NCI-H460 (cell line): ENCODE measurements at regions not wholly inside any gene's neighbourhood (a gene's known extent, or its start where the extent isn't known, plus 50 kb on each side); places are given as distances from the start of the nearest gene placed in this dataset.
"Not testable (repeated sequence)": the region's sequence is repeated elsewhere in the genome, so short reads cannot be mapped to it uniquely, and the experiment has no call there.

Experiments
- DNase-seq: peaks from one replicate; pipeline ENCODE4 v3.0.0-alpha.2; 2016; ENCODE audit warnings: low read depth; ENCODE audit errors: extremely low read depth

DNA sequence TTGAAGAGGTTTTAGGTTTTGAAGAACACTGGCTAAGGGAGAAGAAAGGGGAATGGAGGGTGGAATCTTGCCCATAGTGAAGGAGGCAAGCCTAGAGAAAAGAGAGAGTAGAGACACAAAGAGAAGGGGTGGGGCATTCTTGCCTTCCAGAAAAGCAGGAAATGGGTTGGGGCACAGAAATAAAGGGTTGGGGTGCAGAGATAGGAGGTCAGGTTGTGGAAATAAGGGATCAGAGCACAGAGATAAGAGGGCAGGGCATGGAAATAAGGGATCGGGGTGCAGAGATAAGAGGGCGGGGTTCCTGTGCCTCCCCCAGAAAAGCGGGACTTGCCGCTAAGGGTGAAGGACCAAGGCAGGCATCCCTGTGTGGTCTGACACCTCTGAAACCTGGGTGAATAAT, 69.9 kb downstream of the ALG1L2 start:
- not testable (repeated sequence) for DNase-seq

DNA sequence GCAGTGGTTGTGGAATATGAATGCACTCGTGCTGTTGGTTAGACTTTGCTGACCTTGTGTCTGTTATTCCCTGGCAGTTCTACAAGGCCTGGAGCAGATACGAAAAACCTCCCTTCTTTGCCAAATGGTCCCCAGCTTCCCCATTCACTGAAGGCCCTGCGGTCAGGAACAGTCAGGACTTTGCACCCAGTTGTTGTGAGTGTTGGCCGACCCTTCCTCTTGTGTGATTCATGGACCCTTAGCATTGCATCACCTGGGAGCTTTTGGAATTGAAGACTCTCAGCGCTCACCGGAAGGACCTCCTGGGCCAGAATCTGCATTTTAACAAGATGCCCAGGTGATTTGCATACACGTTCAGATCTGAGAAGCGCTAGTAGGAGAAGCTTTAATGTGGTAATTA, 71.6 kb downstream of the ALG1L2 start:
- DNase-seq: not testable (repeated sequence)

DNA sequence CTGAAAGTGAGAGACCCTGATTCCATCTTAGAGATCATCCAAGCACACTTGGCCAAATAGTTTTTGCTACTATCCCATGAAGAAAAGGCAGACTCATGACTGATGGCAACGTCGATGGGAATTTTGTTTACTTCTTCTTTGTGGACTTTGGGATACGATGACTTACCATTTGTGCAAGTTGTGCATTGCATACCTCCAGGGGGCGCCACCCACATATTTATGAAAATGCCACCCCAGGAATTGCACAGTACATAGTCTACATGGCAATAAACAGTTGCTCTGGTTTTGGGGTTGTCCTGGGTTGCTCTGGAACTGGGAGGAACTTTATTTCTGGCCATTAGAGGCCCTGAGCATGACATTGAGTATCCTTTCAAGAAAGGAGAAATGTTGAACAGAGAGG, 73.8 kb downstream of the ALG1L2 start:
- not testable (repeated sequence) for DNase-seq

DNA sequence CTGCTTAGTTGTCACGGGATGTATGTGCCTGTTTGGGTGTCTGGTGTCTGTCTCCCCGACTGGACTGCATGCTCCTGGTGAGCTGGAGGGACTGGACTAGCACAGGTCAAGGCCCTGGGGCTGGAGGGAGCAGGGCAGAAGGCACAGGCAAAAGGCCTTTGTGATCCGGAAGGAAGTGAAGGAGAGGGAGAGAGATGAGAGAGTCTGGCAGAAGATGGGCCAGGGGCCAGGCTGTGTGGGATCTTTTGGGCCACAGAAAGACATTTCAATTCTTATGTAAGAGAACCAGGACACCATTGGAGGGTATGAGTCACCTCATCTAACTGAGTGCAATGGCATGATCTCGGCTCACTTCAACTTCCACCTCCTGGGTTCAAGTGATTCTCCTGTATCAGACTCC, 85.2 kb downstream of the ALG1L2 start:
- DNase-seq: not testable (repeated sequence)

DNA sequence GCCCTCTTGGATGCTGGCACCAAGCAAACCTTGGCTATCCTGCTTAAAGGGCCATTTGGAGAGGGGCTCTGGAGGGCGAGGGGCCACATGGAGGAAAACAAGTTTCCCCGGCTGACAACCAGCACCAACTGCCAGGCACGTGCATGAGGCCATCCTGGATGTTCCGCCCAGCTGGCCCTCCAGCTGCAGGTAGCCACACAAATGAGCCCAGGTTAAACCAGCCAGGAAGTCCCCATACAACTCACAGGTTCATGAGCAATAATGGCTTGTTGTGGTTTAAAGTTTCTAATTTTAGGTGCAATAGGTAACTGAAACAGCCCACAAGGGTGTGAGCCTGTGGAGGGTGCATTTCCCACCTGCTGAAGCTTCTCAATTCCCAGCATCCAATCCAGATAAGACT, 93.6 kb downstream of the ALG1L2 start:
- DNase-seq: not testable (repeated sequence)

DNA sequence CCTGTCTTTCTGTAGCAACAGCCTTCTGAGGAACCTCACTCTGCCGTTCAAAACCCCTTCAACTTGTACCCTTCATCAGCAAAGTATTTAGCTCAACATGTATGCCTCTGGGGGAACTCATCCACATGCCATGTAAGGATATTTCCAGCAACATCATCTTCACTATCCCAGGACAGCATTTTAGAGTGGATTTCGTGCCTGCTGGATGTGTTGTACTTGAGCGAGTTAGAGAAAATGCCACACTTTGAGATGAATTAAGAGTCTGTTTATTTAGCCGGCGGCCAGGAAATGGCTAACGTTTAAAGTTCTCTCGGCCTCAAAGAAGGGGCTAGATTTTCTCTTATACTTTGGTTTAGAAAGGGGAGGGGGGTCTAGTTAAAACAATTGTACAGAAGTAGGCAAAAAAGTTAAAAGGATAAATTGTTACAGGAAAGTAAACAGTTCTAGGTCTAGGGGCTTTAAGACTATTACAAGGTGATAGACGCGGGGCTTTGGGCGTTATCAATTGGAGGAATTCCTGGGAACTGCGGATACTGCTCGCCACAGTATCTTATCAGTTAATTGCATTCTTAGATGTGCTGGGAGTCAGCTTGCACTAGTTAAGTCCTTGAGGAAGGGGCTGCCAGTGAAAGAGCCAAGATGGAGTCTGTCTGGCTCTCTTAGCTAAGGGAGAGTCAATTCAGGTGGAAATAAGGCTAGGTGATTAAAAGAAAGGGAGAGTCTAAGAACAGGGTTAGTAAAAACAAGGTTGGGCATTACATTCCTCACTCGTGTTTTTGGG, 95.0 kb downstream of the ALG1L2 start:
- DNase-seq: not testable (repeated sequence)

DNA sequence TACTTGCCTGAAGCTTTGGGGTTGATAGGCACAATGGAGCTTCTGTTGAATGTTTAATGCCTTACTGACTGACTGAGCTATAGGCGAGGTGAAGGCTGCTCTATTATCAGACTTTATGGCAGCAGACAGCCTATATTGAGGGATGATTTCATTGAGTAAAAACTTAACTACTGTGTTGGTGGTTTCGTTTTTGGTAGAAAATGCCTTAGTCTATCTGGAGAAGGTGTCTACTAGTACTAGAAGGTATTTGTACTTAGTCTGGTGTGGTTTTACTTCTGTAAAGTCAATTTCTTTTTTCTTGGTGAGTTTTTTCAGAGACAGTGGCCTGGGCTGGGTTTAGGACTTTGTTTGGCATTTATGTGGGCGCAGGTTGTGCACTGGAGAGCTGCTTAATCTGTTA, 97.2 kb downstream of the ALG1L2 start:
- DNase-seq: not testable (repeated sequence)

DNA sequence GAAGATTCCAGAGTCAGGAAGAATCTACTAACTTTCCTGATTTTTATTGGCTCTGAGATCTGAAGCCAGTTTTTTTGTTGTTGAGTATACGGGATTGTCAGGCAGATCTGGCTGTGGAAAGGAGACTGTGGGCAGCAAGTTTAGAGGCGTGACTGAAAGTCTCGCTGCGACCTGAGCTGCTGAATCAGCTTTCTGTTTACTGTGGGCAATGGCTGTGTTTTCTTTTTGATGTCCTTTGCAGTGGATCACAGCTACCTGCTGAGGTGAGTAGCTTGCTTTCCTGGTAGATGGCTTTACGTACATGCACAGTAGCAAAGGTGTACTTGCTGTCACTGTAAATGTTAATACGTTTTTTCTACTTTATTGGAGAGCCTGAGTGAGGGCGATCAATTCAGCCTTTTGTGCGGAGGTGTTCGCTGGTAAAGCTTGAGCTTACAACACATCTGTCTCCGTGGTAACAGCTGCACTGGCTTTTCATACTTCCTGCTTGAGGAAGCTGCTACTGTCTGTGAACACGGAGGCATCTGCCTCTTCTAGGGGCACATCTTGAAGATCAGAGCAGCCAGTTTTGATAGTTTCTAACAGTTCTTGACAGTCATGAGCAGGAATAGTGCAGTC, 97.8 kb downstream of the ALG1L2 start:
- DNase-seq: not testable (repeated sequence)

DNA sequence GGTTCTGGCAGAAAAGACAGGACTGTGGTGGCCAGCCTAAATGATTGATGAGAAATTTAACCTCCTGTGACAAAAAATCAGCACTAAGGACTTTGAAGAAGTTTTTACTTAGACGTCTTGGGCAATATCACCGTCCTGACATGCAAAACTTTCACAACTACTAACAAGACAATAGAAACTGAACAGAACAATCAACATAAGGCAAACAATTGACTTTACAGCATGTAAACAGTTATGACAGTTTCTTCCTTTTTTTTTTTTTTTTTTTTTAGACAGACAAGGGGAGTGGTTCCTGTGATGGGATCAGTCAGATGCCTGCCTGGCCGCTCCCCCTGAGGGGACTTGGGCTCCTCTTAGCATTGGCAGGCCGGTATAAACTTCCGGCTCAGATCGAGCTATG, 100.8 kb downstream of the ALG1L2 start:
- DNase-seq: not testable (repeated sequence)

DNA sequence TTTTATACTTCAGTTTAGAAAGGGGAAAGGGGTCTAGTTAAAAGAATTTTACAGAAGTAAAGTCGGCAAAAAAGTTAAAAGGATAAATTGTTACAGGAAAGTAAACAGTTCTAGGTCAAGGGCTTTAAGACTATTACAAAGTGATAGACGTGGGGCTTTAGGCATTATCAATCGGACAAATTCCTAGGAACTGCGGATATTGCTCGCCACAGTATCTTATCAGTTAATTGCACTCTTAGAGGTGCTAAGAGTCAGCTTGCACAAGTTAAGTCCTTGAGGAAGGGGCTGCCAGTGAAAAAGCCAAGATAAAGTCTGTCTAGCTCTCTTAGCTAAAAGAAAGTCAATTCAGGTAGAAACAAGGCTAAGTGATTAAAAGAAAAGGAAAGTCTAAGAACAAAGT, 102.1 kb downstream of the ALG1L2 start:
- DNase-seq: not testable (repeated sequence)

DNA sequence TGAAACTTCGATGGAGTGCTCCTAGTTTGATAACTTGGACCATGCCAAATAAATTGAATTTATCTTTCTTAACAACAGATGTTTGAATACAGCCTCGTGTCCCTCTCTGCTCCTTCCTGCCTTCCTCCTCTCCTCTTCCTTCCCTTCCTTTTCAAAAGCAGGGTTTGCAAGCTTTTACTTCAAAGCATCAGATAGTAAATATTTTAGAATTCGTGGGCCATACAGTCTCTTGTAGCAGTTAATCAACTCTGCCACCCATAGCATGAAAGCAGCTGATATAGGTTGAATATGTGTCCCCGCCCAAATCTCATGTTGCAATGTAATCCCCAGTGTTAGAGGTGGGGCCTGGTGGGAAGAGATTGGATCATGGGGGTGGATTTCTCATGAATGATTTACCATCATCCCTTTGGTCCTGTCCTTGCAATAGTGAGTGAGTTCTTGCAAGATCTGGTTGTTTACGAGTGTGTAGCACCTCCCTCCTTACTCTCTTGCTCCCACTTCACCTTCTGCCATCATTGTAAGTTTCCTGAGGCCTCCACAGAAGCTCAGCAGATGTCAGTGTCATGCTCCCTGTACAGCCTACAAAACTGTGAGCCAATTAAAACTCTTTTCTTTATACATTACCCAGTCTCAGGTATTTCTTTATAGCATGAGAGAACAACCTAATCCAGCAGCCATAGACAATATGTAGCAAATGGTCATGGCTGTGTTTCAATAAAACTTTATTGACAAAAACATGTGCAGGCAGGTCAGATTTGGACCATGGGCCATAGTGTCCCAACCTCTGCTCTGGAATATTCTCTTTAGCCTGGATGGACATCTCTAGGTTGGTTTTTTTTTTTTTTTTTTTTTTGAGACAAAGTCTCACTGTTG, 102.8 kb downstream of the ALG1L2 start:
- DNase-seq: not testable (repeated sequence)

DNA sequence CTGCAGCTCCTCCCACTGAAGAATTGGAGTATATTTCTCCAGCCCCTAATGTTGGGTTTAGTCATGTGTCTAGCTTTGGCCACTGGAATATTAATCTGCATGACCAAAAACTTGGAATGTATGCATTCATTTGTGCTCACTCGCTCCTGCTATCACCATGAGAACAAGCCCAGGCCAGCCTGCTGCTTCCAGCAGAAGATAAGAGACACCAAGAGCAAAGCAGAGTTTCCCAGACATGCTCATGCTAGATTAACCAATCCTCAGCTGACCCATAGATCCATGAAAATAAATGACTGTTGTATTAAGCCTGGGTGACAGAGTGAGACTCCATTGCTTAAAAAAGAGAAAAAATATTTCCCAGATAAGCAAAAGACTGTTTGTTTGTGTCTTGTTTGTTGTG, 119.6 kb downstream of the ALG1L2 start:
- DNase-seq: not testable (repeated sequence)

DNA sequence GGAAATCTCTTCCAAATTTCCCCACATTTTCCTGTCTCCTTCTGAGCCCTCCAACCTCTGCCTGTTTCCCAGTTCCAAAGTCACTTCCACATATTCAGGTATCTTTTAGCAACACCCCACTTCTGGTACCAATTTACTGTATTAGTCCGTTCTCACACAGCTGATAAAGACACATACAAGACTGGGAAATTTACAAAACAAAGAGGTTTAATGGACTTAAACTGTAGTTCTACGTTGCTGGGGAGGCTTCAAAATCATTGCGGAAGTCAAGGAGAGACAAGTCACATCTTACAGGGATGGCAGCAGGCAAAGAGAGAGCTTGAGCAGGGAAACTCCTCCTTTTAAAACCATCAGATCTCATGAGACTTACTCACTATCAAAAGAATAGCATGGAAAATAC, 122.0 kb downstream of the ALG1L2 start:
- DNase-seq: not testable (repeated sequence)

DNA sequence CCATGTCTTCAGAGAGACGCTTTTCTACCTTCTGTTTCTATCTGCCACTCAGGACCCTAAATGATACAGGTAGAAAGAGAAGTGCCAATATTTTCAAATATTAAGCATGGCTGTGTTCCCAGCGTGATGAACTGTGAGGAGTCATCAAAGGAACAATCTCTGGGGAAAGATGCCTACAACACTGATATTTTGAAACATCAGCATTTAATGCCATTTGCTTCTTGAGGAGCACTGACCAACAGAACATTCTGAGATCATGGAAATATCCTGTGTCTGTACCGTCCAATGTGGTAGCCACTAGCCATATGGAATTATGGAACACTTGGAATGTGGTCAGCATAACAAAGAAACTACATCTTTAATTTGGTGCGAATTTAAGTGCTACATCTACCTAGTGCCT, 117.9 kb upstream of the COL6A5 start:
- no peak for DNase-seq

DNA sequence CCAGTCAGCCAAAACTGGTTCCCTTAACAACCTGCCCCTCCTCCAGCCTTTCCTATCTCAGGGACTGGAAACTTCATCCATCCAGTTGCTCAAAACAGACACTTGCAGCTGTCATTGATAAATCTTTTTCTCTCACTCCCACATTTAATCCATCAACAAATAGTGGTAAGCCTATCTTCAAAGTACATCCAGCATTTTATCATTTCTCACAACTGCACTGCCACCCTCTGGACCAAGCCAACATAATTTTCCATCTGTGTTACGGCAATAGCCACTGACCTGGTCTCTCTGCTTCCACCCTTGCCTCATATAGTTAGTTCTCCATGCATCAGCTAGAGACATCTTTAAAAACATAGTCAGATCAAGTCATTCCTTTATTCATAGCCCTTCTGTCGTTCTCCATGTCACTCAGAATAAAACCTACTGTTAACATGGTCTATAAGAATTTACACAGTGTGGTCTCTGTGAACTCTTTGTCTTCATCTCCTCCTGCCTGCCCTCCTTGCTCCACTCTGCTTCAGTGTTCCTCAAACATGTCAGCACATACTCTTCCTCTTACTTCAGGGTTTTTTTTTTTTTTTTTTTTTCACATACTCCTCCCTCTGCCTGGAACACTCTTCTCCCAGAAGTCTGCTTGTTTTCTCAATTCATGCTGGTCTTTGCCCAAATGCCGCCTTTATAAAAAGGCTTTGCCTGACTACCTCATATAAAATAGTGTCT, 102.5 kb upstream of the COL6A5 start:
- no peak for DNase-seq

DNA sequence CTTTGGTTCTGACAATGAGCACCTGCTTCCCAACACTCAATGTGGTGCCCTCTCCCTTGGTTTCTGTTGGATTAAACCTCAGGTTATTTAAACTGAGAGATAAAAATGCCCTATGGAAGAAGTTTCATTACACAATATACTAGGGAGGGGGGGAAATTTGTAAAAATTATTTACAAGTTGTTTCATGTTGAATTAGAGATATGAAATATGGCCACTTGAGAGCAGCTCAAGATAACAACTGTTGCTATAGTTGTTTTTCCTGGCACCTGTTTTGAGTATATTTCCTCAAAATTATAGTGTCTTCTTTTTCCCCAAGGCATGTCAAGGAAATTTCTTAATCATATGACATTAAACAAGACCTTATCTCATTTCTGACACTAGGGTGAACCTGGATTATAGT, 101.7 kb upstream of the COL6A5 start:
- no peak for DNase-seq

DNA sequence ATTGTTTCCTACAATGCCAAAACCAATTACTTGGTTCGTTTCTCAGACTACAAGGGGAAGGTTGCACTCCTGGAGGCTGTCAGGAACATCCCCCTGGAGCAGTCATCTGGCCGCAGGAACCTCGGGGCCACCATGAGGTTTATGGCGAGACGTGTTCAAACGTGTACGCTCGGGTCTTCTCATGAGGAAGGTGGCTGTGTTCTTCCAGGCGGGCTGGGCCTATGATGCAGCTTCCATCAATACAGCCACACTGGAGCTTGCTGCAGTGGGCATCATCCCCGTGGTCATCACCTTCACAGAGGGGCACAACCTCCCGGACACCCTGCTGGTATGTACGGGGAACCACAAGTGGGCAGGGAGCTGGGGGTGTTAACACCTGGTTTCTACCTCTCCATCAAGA, 94.5 kb upstream of the COL6A5 start:
- no peak for DNase-seq

DNA sequence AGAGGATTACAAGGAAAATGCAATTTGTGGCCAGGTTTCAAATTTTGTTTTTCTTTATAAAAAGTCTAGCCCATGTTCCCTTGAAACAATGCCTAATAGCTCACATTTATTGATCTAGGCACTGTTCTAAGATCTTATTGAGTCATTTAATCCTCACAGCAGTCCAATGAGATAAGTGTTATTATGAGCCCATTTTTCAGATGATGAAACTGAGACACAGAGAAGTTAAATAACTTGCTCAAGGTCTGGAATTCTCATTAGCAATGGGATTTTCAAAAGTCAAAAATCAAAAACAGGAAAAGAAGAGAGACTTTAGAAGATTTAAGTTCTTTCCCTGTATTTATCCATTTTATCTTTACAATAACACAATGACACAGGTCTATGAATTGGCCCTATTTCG, 90.0 kb upstream of the COL6A5 start:
- DNase-seq: no peak

DNA sequence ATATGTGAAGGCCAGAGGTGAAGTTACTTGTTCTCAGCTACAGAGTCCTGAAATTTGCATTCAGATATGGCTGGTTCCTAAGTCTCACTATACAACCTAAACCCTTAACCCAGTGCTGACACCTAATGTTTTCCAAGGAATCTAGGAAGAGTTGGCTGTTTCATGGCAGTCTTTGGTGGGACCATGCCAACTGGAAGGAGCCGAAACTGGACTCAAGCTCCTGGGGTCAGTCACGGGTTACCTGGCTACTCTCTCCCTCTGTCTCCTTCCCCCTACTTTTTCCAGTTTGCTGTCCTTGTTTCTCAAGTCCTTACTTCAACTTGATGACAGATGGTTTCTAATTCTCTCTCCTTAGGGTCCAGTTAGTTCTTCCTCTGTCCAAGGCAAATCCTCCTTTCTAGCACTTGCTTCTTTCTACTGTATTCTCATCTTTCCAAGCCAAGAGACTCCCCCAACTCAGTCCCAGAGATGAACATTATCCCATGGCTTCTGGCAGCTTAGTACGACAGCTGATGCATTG, 88.6 kb upstream of the COL6A5 start:
- no peak for DNase-seq

DNA sequence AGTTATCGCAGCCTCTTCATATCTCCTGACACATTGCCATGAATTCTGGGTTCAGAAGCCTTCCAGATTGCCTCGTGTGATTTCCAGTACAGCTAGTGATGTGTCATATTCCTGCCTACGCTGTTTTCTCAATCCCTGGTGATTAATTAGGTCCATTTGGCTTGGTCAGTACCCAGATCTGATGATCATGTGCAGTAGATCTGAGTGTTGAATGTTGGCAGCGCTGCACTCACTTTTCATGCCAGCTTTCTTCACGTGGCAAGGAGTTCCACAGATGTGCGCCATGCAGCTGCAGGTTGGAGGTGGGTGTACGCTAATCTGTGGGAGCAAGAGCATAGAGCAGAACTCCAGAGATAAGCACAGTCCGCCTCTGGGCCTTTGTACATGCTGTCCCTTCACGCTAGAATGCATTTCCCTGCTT, 86.9 kb upstream of the COL6A5 start:
- no peak for DNase-seq
